Neural cell (in vitro differentiated cells): ENCODE measurements at regions not wholly inside any gene's neighbourhood (a gene's known extent, or its start where the extent isn't known, plus 50 kb on each side); places are given as distances from the start of the nearest gene placed in this dataset.

Source experiments
- CTCF ChIP-seq: fragments of 450-650 bp; IDR thresholded peaks from 2 replicates; pipeline ENCODE4 v1.5.1; 2014; ENCODE audit warnings: antibody characterized with exemption, mild to moderate bottlenecking, moderate library complexity; ENCODE audit not compliant: poor library complexity, severe bottlenecking
- EP300 ChIP-seq: fragments of 450-650 bp; conservative IDR thresholded peaks from 2 replicates; pipeline ENCODE4 v1.6.1; 2014; ENCODE audit warnings: antibody characterized with exemption, mild to moderate bottlenecking, moderate library complexity; ENCODE audit not compliant: poor library complexity, severe bottlenecking
- EZH2 ChIP-seq: fragments of 200-600, 300-800 bp; shearing (Covaris generic), sonication (generic); IDR thresholded peaks from 2 replicates; pipeline ENCODE4 v1.6.1; 2014; ENCODE audit warnings: antibody characterized with exemption, low read length, borderline replicate concordance, mild to moderate bottlenecking; ENCODE audit not compliant: insufficient read depth, poor library complexity, severe bottlenecking
- MXI1 ChIP-seq: fragments of 450-650 bp; conservative IDR thresholded peaks from 2 replicates; pipeline ENCODE4 v1.6.1; 2014; ENCODE audit warnings: antibody characterized with exemption, mild to moderate bottlenecking; ENCODE audit not compliant: poor library complexity, severe bottlenecking
- POLR2AphosphoS5 ChIP-seq: IDR thresholded peaks from 2 replicates; pipeline ENCODE4 v1.6.1; 2012
- REST ChIP-seq: IDR thresholded peaks from 2 replicates; pipeline ENCODE4 v1.6.1; 2012; ENCODE audit warnings: borderline replicate concordance
- SMC3 ChIP-seq: fragments of 450-650 bp; conservative IDR thresholded peaks from 2 replicates; pipeline ENCODE4 v1.6.1; 2014; ENCODE audit warnings: antibody characterized with exemption, mild to moderate bottlenecking, moderate library complexity; ENCODE audit not compliant: poor library complexity

DNA sequence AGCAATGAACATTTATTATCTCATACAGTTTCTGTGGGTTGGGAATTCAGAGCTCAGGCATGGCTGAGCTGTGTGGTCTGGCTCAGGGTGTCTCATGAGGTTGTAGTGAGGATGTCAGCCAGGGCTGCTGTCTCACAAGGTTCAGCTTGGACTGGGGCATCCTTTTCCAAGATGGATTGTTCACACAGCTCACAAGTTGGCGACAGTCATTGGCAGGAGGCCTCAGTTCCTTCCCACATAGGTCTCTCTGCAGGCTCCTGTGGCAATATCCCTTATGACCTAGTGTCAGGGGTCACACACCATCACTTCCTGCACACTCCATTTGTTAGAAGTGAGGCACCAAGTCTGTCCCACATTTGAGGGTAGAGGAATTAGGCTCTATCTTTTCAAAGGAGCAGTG, 56.0 kb downstream of the RPLP1 start:
- no peak for TF ChIP-seq CTCF
- TF ChIP-seq EZH2, result no peak
- no peak for TF ChIP-seq EP300
- no peak for TF ChIP-seq REST
- TF ChIP-seq POLR2AphosphoS5, result no peak
- no peak for TF ChIP-seq MXI1
- no peak for TF ChIP-seq SMC3
